HG02763 (cell line): ENCODE measurements at regions not wholly inside any gene's neighbourhood (a gene's known extent, or its start where the extent isn't known, plus 50 kb on each side); places are given as distances from the start of the nearest gene placed in this dataset.

Experiments
- ATAC-seq: cut with Tn5 transposase; IDR thresholded peaks from one replicate; pipeline ENCODE4 v1.9.1; 2021; ENCODE audit warnings: mild to moderate bottlenecking, moderate library complexity; ENCODE audit not compliant: unreplicated experiment

GRCh38 chr12:127903146-127903545 is 363.8 kb upstream of the TMEM132C start:
- ATAC-seq: no peak

- ATAC-seq: no peak
Measured at GRCh38 chr12:127909041-127909440, 357.9 kb upstream of the TMEM132C start.

- ATAC-seq: no peak
Measured at GRCh38 chr12:127911291-127911690, 355.7 kb upstream of the TMEM132C start.

GRCh38 chr12:127912035-127912665 is 354.8 kb upstream of the TMEM132C start:
- ATAC-seq: no peak

- no peak for ATAC-seq
Measured at GRCh38 chr12:127923501-127923900, 343.5 kb upstream of the TMEM132C start.

GRCh38 chr12:127925971-127926370 is 341.0 kb upstream of the TMEM132C start:
- no peak for ATAC-seq

GRCh38 chr12:127928178-127928577 is 338.8 kb upstream of the TMEM132C start:
- no peak for ATAC-seq

GRCh38 chr12:127928615-127929571 is 338.1 kb upstream of the TMEM132C start:
- ATAC-seq: no peak

GRCh38 chr12:127930122-127930521 is 336.8 kb upstream of the TMEM132C start:
- no peak for ATAC-seq

GRCh38 chr12:127934409-127934808 is 332.6 kb upstream of the TMEM132C start:
- ATAC-seq: no peak

GRCh38 chr12:127936463-127936862 is 330.5 kb upstream of the TMEM132C start:
- no peak for ATAC-seq

- no peak for ATAC-seq
Measured at GRCh38 chr12:127941332-127941731, 325.6 kb upstream of the TMEM132C start.

- no peak for ATAC-seq
Measured at GRCh38 chr12:127942981-127943380, 324.0 kb upstream of the TMEM132C start.

- ATAC-seq: no peak
Measured at GRCh38 chr12:127943481-127944210, 323.3 kb upstream of the TMEM132C start.

- no peak for ATAC-seq
Measured at GRCh38 chr12:127944211-127944899, 322.6 kb upstream of the TMEM132C start.

GRCh38 chr12:127957001-127957660 is 309.8 kb upstream of the TMEM132C start:
- ATAC-seq: no peak

- no peak for ATAC-seq
Measured at GRCh38 chr12:127962303-127962702, 304.7 kb upstream of the TMEM132C start.

- ATAC-seq: no peak
Measured at GRCh38 chr12:127963933-127964332, 303.0 kb upstream of the TMEM132C start.

GRCh38 chr12:127964717-127965116 is 302.3 kb upstream of the TMEM132C start:
- no peak for ATAC-seq

GRCh38 chr12:127966331-127966730 is 300.6 kb upstream of the TMEM132C start:
- no peak for ATAC-seq
